IMR-90 (cell line): ENCODE measurements at regions not wholly inside any gene's neighbourhood (a gene's known extent, or its start where the extent isn't known, plus 50 kb on each side); places are given as distances from the start of the nearest gene placed in this dataset.

ENCODE experiments used
- ATAC-seq: fragments of 200-7000 bp; cut with Tn5 transposase; 2 replicates; pipeline ENCODE4 v1.9.1; 2020; ENCODE audit warnings: low read depth, mild to moderate bottlenecking, moderate library complexity
- BruUV-seq: library from RNA; stranded (reverse); fragments of 400-500 nt; replicated peaks from 2 replicates; lab custom pipeline; 2021; lab: Mats Ljungman, UMichigan
- CTCF ChIA-PET: fragments of 300-600 bp; formaldehyde crosslinking; extraction: SDS; loops from one replicate; lab custom pipeline; 2021; ENCODE audit warnings: antibody characterized with exemption; lab: Yijun Ruan, JAX
- POLR2A ChIA-PET: fragments of 300-600 bp; sonication (Branson Sonifier 250); formaldehyde crosslinking; loops from one replicate; lab custom pipeline; 2022; ENCODE audit warnings: antibody characterized with exemption; ENCODE audit not compliant: unreplicated experiment; lab: Charles Lee
- DNase-seq: peaks from one replicate; pipeline ENCODE4 v3.0.0; 2013
- H2AFZ ChIP-seq: replicated peaks from 2 replicates; pipeline ENCODE3; 2013; ENCODE audit warnings: low read length, mild to moderate bottlenecking; ENCODE audit not compliant: poor library complexity
- H2AK5ac ChIP-seq: 2 replicates; pipeline ENCODE4 v1.6.1; 2013; ENCODE audit warnings: low read depth, low read length, inconsistent platforms
- H2AK9ac ChIP-seq: replicated peaks from 2 replicates; pipeline ENCODE3; 2013; ENCODE audit warnings: mild to moderate bottlenecking, low read depth, low read length, moderate library complexity; ENCODE audit not compliant: poor library complexity
- H2BK120ac ChIP-seq: 2 replicates; pipeline ENCODE4 v1.6.1; 2013; ENCODE audit warnings: low read depth, low read length, inconsistent platforms
- H2BK15ac ChIP-seq: 3 replicates; pipeline ENCODE4 v1.6.1; 2013; ENCODE audit warnings: low read depth, low read length, inconsistent platforms
- H2BK20ac ChIP-seq: 2 replicates; pipeline ENCODE4 v1.6.1; 2013; ENCODE audit warnings: low read depth, mild to moderate bottlenecking, inconsistent platforms, low read length, moderate library complexity
- H2BK5ac ChIP-seq: 2 replicates; pipeline ENCODE4 v1.6.1; 2013; ENCODE audit warnings: mild to moderate bottlenecking, low read depth, low read length, inconsistent platforms; ENCODE audit not compliant: poor library complexity, severe bottlenecking
- H3K14ac ChIP-seq: replicated peaks from 2 replicates; pipeline ENCODE4 v1.6.1; 2013; ENCODE audit warnings: low read depth, low read length, inconsistent platforms
- H3K18ac ChIP-seq: 2 replicates; pipeline ENCODE4 v1.6.1; 2013; ENCODE audit warnings: low read depth, low read length, control low read depth
- H3K23ac ChIP-seq: 2 replicates; pipeline ENCODE4 v1.6.1; 2013; ENCODE audit warnings: low read depth, low read length, inconsistent platforms
- H3K27ac ChIP-seq: 2 replicates; pipeline ENCODE4 v1.5.1; 2013; ENCODE audit warnings: mild to moderate bottlenecking, control low read depth, low read length; ENCODE audit not compliant: insufficient read depth
- H3K27me3 ChIP-seq: 2 replicates; pipeline ENCODE4 v1.6.1; 2013; ENCODE audit warnings: low read length; ENCODE audit not compliant: control insufficient read depth, insufficient read depth
- H3K36me3 ChIP-seq: 2 replicates; pipeline ENCODE4 v1.6.1; 2013; ENCODE audit warnings: low read length, mixed read lengths; ENCODE audit not compliant: control insufficient read depth, insufficient read depth
- H3K4ac ChIP-seq: 2 replicates; pipeline ENCODE4 v1.6.1; 2013; ENCODE audit warnings: low read depth, low read length, inconsistent platforms
- H3K4me1 ChIP-seq: 2 replicates; pipeline ENCODE4 v1.6.1; 2013; ENCODE audit warnings: low read length, mixed read lengths; ENCODE audit not compliant: control insufficient read depth, insufficient read depth
- H3K4me2 ChIP-seq: 2 replicates; pipeline ENCODE4 v1.6.1; 2013; ENCODE audit warnings: low read depth, mild to moderate bottlenecking, control low read depth, low read length, moderate library complexity
- H3K4me3 ChIP-seq: 2 replicates; pipeline ENCODE4 v1.5.1; 2013; ENCODE audit warnings: low read depth, mild to moderate bottlenecking, control low read depth, low read length, moderate library complexity; ENCODE audit not compliant: insufficient read depth
- H3K56ac ChIP-seq: 2 replicates; pipeline ENCODE4 v1.6.1; 2013; ENCODE audit warnings: low read length, inconsistent platforms; ENCODE audit not compliant: insufficient read depth; ENCODE audit errors: extremely low read depth
- H3K79me1 ChIP-seq, 2 experiments: 2 replicates each; pipeline ENCODE4 v1.6.1; 2013; ENCODE audit warnings: low read length in 2 of 2, inconsistent platforms in 1 of 2, low read depth in 1 of 2
- H3K9ac ChIP-seq: 2 replicates; pipeline ENCODE4 v1.6.1; 2013; ENCODE audit warnings: low read depth, low read length, control low read depth
- H3K9me1 ChIP-seq: 2 replicates; pipeline ENCODE4 v1.6.1; 2013; ENCODE audit warnings: low read length, inconsistent platforms; ENCODE audit not compliant: insufficient read depth
- H3K9me3 ChIP-seq: 2 replicates; pipeline ENCODE4 v1.6.1; 2013; ENCODE audit warnings: low read length; ENCODE audit not compliant: control insufficient read depth, insufficient read depth
- H4K20me1 ChIP-seq: 2 replicates; pipeline ENCODE4 v1.6.1; 2013; ENCODE audit warnings: low read length, inconsistent platforms; ENCODE audit not compliant: insufficient read depth
- H4K5ac ChIP-seq: 2 replicates; pipeline ENCODE4 v1.6.1; 2013; ENCODE audit warnings: mild to moderate bottlenecking, low read depth, low read length, control low read depth
- H4K8ac ChIP-seq, 2 experiments: 2 replicates each; pipeline ENCODE4 v1.6.1; 2013; ENCODE audit warnings: low read depth in 2 of 2, low read length in 2 of 2, control low read depth in 1 of 2, inconsistent platforms in 1 of 2
- H4K91ac ChIP-seq: 2 replicates; pipeline ENCODE4 v1.6.1; 2013; ENCODE audit warnings: low read depth, low read length, inconsistent platforms; ENCODE audit not compliant: insufficient read depth
- CEBPB ChIP-seq: IDR thresholded peaks from 2 replicates; pipeline ENCODE4 v1.6.1; 2012; ENCODE audit warnings: low read depth, low read length, improper control_type of control experiment
- FOS ChIP-seq: fragments of 150-350 bp; IDR thresholded peaks from 2 replicates; pipeline ENCODE4 v1.6.1; 2016; ENCODE audit warnings: low read depth, low read length
- RCOR1 ChIP-seq: IDR thresholded peaks from 2 replicates; pipeline ENCODE4 v1.6.1; 2012; ENCODE audit warnings: mild to moderate bottlenecking, low read length, improper control_type of control experiment; ENCODE audit not compliant: insufficient replicate concordance
- WGBS, 2 experiments: methylation state at CpG; one replicate each; pipeline versions ENCODE4 v1.1.5 to v1.1.7; 2013; ENCODE audit warnings: missing lambda C conversion rate in 2 of 2; ENCODE audit not compliant: insufficient read length in 1 of 2; ENCODE audit errors: extremely low coverage in 2 of 2; 5-methylcytosine and 5-hydroxymethylcytosine counted together
- dilution Hi-C: fragments of 300-500 bp; cut with HindIII; formaldehyde crosslinking; loops from one replicate; pipeline ENCODE4 v1.14.3; 2018; ENCODE audit warnings: low sequenced_read_pairs; ENCODE audit not compliant: unreplicated experiment
- in situ Hi-C: fragments of 300-500 bp; cut with MboI; formaldehyde crosslinking; loops from 3 replicates; pipeline ENCODE4 v1.14.3; 2019; ENCODE audit warnings: low sequenced_read_pairs, inconsistent platforms, mixed read lengths
- intact Hi-C: fragments of 100-400 bp; cut with micrococcal nuclease; formaldehyde crosslinking; loops from 2 replicates; pipeline ENCODE4 v1.10.0; 2022

- Histone ChIP-seq H3K36me3 (no peaks in the 10 kb centered on the region), H3K4me1 (no peaks in the 10 kb centered on the region), H4K8ac (no peak overlapping the region), H3K4me2 (no peak overlapping the region), H3K18ac (no peak overlapping the region), H3K27me3 (no peaks in the 10 kb centered on the region), H4K91ac (no peak overlapping the region), H3K23ac (no peak overlapping the region), H3K9ac (no peak overlapping the region), H3K14ac (no peak overlapping the region), H3K4ac (peak overlapping the region; percentile 45; the same call in 1 of the 2 replicates), H4K5ac (no peak overlapping the region), H2AK9ac (no peak overlapping the region), H4K20me1 (no peaks in the 10 kb centered on the region), H3K79me1 (no peaks in the 10 kb centered on the region), H3K27ac (no peak overlapping the region), H2AK5ac (no peak overlapping the region), H2AFZ (peak overlapping the region; percentile 8), H2BK5ac (no peak overlapping the region), H3K9me1 (no peaks in the 10 kb centered on the region), H3K9me3 (no peaks in the 10 kb centered on the region), H2BK120ac (no peak overlapping the region), H3K4me3 (no peak overlapping the region), H2BK20ac (no peak overlapping the region), H2BK15ac (no peak overlapping the region), H3K56ac (no peak overlapping the region)
- ChIA-PET POLR2A (no interaction called here), CTCF (interaction anchor here (0.6 to 0.9 kb wide), 5 partner anchors 12 to 391 kb away, joined by 3 to 9 read pairs (median 4); no protein-coding TSS in a partner anchor)
- WGBS, 2 experiments: 80% methylated on average over 2 of the region's 5 CpGs; no CpG with 5 or more reads in 1 of the 2 experiments
- intact Hi-C loops: no loop called here
- no TSS peak for BruUV-seq
- DNase-seq (no peak), ATAC-seq (no peak)
- in situ Hi-C loops: loop anchor here (25.0 kb wide), 1 partner anchor 672 kb away; no protein-coding TSS in a partner anchor
- no peak for TF ChIP-seq CEBPB
- no peak for TF ChIP-seq RCOR1
- no peak for TF ChIP-seq FOS
- dilution Hi-C loops: no loop called here
Observed at GRCh38 chr18:34115409-34116081, 109.2 kb downstream of the NOL4 start.
